Mesothelial cell of epicardium (in vitro differentiated cells): ENCODE measurements at regions not wholly inside any gene's neighbourhood (a gene's known extent, or its start where the extent isn't known, plus 50 kb on each side); places are given as distances from the start of the nearest gene placed in this dataset.

Experiments
- DNase-seq, 2 experiments: peaks; one replicate each; pipeline ENCODE4 v3.0.0; 2021; ENCODE audit warnings: low spot score in 2 of 2; ENCODE audit not compliant: unreplicated experiment in 2 of 2
- H3K27ac Mint-ChIP-seq: 2 replicates; pipeline ENCODE4 v1.8.0; 2021; ENCODE audit warnings: mixed read lengths
- H3K27me3 Mint-ChIP-seq: 2 replicates; pipeline ENCODE4 v1.8.0; 2021; ENCODE audit warnings: low read depth, mixed read lengths
- H3K36me3 Mint-ChIP-seq: 2 replicates; pipeline ENCODE4 v1.8.0; 2021; ENCODE audit warnings: mixed read lengths
- H3K4me1 Mint-ChIP-seq: 2 replicates; pipeline ENCODE4 v1.8.0; 2021; ENCODE audit warnings: mixed read lengths
- H3K4me3 Mint-ChIP-seq: 2 replicates; pipeline ENCODE4 v1.8.0; 2021; ENCODE audit warnings: mild to moderate bottlenecking, moderate library complexity, mixed read lengths
- H3K9me3 Mint-ChIP-seq: 2 replicates; pipeline ENCODE4 v1.8.0; 2021; ENCODE audit warnings: mixed read lengths
- CTCF ChIP-seq: fragments of 200-600 bp; sonication (generic); IDR thresholded peaks from one replicate; pipeline ENCODE4 v1.5.0; 2021; ENCODE audit warnings: antibody characterized with exemption; ENCODE audit not compliant: unreplicated experiment

- Mint-ChIP-seq H3K27ac (no peak overlapping the region), H3K4me1 (no peaks in the 10 kb centered on the region), H3K27me3 (no peaks in the 10 kb centered on the region), H3K4me3 (no peak overlapping the region), H3K36me3 (no peaks in the 10 kb centered on the region), H3K9me3 (peaks cover 12% of the 10 kb centered on the region)
- no peak for TF ChIP-seq CTCF
- no peak for DNase-seq
Observed at GRCh38 chr4:166512267-166512666, 639.2 kb downstream of the TLL1 start.

GRCh38 chr4:166518315-166518714 is 645.3 kb downstream of the TLL1 start:
- Mint-ChIP-seq H3K36me3 (no peaks in the 10 kb centered on the region), H3K4me3 (no peak overlapping the region), H3K9me3 (peaks cover 13% of the 10 kb centered on the region), H3K27me3 (no peaks in the 10 kb centered on the region), H3K4me1 (no peaks in the 10 kb centered on the region), H3K27ac (no peak overlapping the region)
- no peak for TF ChIP-seq CTCF
- no peak for DNase-seq

- peaks cover 13% of the 10 kb centered on the region for H3K9me3 Mint-ChIP-seq
- H3K27me3 Mint-ChIP-seq = no peaks in the 10 kb centered on the region
- TF ChIP-seq CTCF = no peak
- DNase-seq = no peak
- H3K27ac Mint-ChIP-seq = no peak overlapping the region
- H3K36me3 Mint-ChIP-seq = no peaks in the 10 kb centered on the region
- no peak overlapping the region for H3K4me3 Mint-ChIP-seq
- no peaks in the 10 kb centered on the region for H3K4me1 Mint-ChIP-seq
Observed at GRCh38 chr4:166518776-166519175, 645.7 kb downstream of the TLL1 start.

GRCh38 chr4:166519774-166520173 is 646.7 kb downstream of the TLL1 start:
- Mint-ChIP-seq H3K36me3 (no peaks in the 10 kb centered on the region), H3K4me1 (no peaks in the 10 kb centered on the region), H3K9me3 (peaks cover 13% of the 10 kb centered on the region), H3K4me3 (no peak overlapping the region), H3K27me3 (no peaks in the 10 kb centered on the region), H3K27ac (no peak overlapping the region)
- DNase-seq = no peak
- TF ChIP-seq CTCF = no peak

- H3K27ac Mint-ChIP-seq = no peak overlapping the region
- no peak for TF ChIP-seq CTCF
- no peaks in the 10 kb centered on the region for H3K9me3 Mint-ChIP-seq
- no peak for DNase-seq
- H3K36me3 Mint-ChIP-seq = no peaks in the 10 kb centered on the region
- H3K4me1 Mint-ChIP-seq = peaks cover 3% of the 10 kb centered on the region
- no peaks in the 10 kb centered on the region for H3K27me3 Mint-ChIP-seq
- no peak overlapping the region for H3K4me3 Mint-ChIP-seq
Observed at GRCh38 chr4:166527500-166527899, 654.5 kb downstream of the TLL1 start.

- no peak for TF ChIP-seq CTCF
- peaks cover 17% of the 10 kb centered on the region for H3K9me3 Mint-ChIP-seq
- no peak for DNase-seq
- no peak overlapping the region for H3K27ac Mint-ChIP-seq
- peaks cover 9% of the 10 kb centered on the region for H3K36me3 Mint-ChIP-seq
- H3K27me3 Mint-ChIP-seq = no peaks in the 10 kb centered on the region
- no peak overlapping the region for H3K4me3 Mint-ChIP-seq
- H3K4me1 Mint-ChIP-seq = peaks cover 3% of the 10 kb centered on the region
Observed at GRCh38 chr4:166531703-166532102, 658.7 kb downstream of the TLL1 start.
